DND-41 (cell line): ENCODE measurements at regions not wholly inside any gene's neighbourhood (a gene's known extent, or its start where the extent isn't known, plus 50 kb on each side); places are given as distances from the start of the nearest gene placed in this dataset.

Experiments used
- ATAC-seq: fragments of 200-7000 bp; cut with Tn5 transposase; 3 replicates; pipeline ENCODE4 v1.9.1; 2021; ENCODE audit warnings: low read depth; ENCODE audit not compliant: insufficient read depth
- DNase-seq: peaks from one replicate; pipeline ENCODE4 v3.0.0-alpha.2; 2020
- H2AFZ ChIP-seq: 2 replicates; pipeline ENCODE4 v1.6.0; 2012; ENCODE audit warnings: low read depth, low read length
- H3K27ac ChIP-seq: 2 replicates; pipeline ENCODE4 v1.5.1; 2012; ENCODE audit warnings: low read length, inconsistent platforms
- H3K27me3 ChIP-seq: fragments of 200-600 bp; sonication (generic); 2 replicates; pipeline ENCODE4 v1.6.0; 2012; ENCODE audit warnings: low read length, mild to moderate bottlenecking, inconsistent platforms; ENCODE audit not compliant: insufficient read depth, poor library complexity
- H3K36me3 ChIP-seq: 2 replicates; pipeline ENCODE4 v1.5.1; 2012; ENCODE audit warnings: low read length, inconsistent platforms; ENCODE audit not compliant: insufficient read depth
- H3K4me1 ChIP-seq: 2 replicates; pipeline ENCODE4 v1.5.1; 2012; ENCODE audit warnings: mild to moderate bottlenecking, low read length; ENCODE audit not compliant: insufficient read depth
- H3K4me2 ChIP-seq: 2 replicates; pipeline ENCODE4 v1.6.0; 2012; ENCODE audit warnings: mild to moderate bottlenecking, moderate library complexity, low read length, inconsistent platforms; ENCODE audit not compliant: insufficient read depth
- H3K4me3 ChIP-seq, 2 experiments: fragments of 200-600 bp in 1 of 2; shearing (Covaris generic) in 1 of 2; 2 replicates each; pipeline ENCODE4 v1.5.1; 2012 to 2016; ENCODE audit warnings: inconsistent platforms in 2 of 2, low read length in 2 of 2, mild to moderate bottlenecking in 2 of 2, low read depth in 1 of 2, moderate library complexity in 1 of 2
- H3K79me2 ChIP-seq: 2 replicates; pipeline ENCODE4 v1.6.0; 2012; ENCODE audit warnings: low read length, inconsistent platforms; ENCODE audit not compliant: insufficient read depth
- H3K9ac ChIP-seq: 2 replicates; pipeline ENCODE4 v1.6.0; 2012; ENCODE audit warnings: low read depth, mild to moderate bottlenecking, inconsistent platforms, low read length, moderate library complexity
- H3K9me3 ChIP-seq: 2 replicates; pipeline ENCODE4 v1.5.1; 2012; ENCODE audit warnings: low read length, moderate library complexity, mild to moderate bottlenecking, inconsistent platforms; ENCODE audit not compliant: insufficient read depth, severe bottlenecking
- H4K20me1 ChIP-seq: 2 replicates; pipeline ENCODE4 v1.6.0; 2012; ENCODE audit warnings: low read length; ENCODE audit not compliant: insufficient read depth
- EZH2 ChIP-seq: IDR thresholded peaks from 3 replicates; pipeline ENCODE4 v1.6.1; 2012; ENCODE audit warnings: borderline replicate concordance, low read depth, mild to moderate bottlenecking, moderate library complexity, low read length, inconsistent platforms; ENCODE audit not compliant: severe bottlenecking
- TF ChIP-seq, protein P1 (sequence below): IDR thresholded peaks from 2 replicates; pipeline ENCODE4 v1.5.1; 2012; ENCODE audit warnings: borderline replicate concordance, low read length, moderate library complexity, mild to moderate bottlenecking; ENCODE audit not compliant: poor library complexity, severe bottlenecking; ENCODE audit errors: extremely low read depth

DNA sequence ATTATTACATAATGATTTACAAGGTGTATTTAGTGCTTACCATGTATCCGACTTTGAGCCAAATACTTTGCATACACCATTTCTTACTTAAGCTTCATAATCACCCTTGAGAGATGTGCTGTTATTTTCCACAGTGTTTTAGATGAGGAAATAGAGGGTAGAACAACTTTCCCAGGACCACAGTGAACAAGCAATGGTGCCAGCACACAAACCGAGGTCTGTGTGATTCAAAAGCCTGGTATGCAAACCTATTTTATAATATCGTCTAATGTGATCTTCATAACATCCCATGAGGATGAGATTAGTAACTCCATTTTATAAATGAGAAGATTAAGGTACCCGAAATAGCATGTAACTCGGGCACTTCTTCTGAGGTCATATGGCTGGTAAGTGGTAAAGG is 294.7 kb downstream of the NSG2 start:
- Histone ChIP-seq H3K4me2 (no peak overlapping the region), H3K79me2 (no peaks in the 10 kb centered on the region), H3K36me3 (no peaks in the 10 kb centered on the region), H3K4me3 (no peak overlapping the region), H3K9me3 (no peaks in the 10 kb centered on the region), H4K20me1 (no peaks in the 10 kb centered on the region), H3K9ac (no peak overlapping the region), H2AFZ (no peak overlapping the region), H3K4me1 (no peaks in the 10 kb centered on the region), H3K27me3 (no peaks in the 10 kb centered on the region), H3K27ac (no peak overlapping the region)
- DNase-seq (no peak), ATAC-seq (no peak)
- no peak for TF ChIP-seq EZH2
- TF ChIP-seq, protein P1, sequence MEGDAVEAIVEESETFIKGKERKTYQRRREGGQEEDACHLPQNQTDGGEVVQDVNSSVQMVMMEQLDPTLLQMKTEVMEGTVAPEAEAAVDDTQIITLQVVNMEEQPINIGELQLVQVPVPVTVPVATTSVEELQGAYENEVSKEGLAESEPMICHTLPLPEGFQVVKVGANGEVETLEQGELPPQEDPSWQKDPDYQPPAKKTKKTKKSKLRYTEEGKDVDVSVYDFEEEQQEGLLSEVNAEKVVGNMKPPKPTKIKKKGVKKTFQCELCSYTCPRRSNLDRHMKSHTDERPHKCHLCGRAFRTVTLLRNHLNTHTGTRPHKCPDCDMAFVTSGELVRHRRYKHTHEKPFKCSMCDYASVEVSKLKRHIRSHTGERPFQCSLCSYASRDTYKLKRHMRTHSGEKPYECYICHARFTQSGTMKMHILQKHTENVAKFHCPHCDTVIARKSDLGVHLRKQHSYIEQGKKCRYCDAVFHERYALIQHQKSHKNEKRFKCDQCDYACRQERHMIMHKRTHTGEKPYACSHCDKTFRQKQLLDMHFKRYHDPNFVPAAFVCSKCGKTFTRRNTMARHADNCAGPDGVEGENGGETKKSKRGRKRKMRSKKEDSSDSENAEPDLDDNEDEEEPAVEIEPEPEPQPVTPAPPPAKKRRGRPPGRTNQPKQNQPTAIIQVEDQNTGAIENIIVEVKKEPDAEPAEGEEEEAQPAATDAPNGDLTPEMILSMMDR, result no peak

DNA sequence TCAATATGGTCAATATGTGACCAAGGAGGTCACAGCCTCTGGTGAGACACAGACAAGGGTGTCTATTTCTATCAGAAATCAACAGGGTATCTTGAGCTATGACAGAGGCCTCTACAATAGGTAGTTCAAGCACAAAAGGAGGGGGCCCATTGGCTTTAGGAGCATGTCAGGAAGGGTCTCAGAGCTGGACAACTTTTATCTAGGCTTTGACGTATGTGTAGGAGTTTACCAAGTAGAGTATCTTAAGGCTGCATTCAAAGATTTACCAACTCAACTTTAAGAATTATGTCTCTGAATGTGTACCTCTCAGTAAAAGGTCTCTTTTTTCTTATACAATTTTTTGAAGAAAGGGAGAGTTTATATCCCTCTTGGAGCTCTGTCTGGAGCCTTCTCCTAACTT is 297.2 kb downstream of the NSG2 start:
- Histone ChIP-seq H3K4me2 (no peak overlapping the region), H3K9ac (no peak overlapping the region), H3K27me3 (no peaks in the 10 kb centered on the region), H2AFZ (no peak overlapping the region), H4K20me1 (no peaks in the 10 kb centered on the region), H3K79me2 (no peaks in the 10 kb centered on the region), H3K4me1 (no peaks in the 10 kb centered on the region), H3K4me3 (no peak overlapping the region), H3K9me3 (no peaks in the 10 kb centered on the region), H3K27ac (no peak overlapping the region), H3K36me3 (no peaks in the 10 kb centered on the region)
- no peak for DNase-seq
- no peak for TF ChIP-seq EZH2
- TF ChIP-seq, protein P1, result no peak
- ATAC-seq, result no peak

DNA sequence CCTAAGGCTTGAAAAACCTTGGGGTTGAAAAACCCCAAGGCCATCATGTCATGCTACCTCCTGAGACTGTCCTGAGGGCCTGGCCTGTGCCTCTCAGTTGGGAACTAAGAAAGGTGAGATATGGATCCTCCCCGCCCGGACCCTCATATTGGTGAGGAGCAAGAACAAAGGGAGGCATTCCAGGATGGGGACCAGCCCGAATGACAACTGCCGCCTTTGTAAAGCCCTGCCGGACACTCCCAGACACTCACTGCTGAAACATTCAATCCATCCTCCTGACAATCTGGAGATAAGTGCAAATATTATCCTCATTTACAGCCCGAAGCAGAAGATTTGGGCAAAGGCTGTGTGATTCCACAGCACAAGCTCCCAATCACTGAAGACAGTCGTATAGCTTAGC is 298.3 kb downstream of the NSG2 start:
- no peak for ATAC-seq
- H2AFZ ChIP-seq, result no peak overlapping the region
- H3K27me3 ChIP-seq, result no peaks in the 10 kb centered on the region
- TF ChIP-seq, protein P1, result no peak
- no peak for TF ChIP-seq EZH2
- H4K20me1 ChIP-seq, result no peaks in the 10 kb centered on the region
- H3K9ac ChIP-seq, result no peak overlapping the region
- H3K4me1 ChIP-seq, result no peaks in the 10 kb centered on the region
- no peaks in the 10 kb centered on the region for H3K9me3 ChIP-seq
- no peak overlapping the region for H3K27ac ChIP-seq
- H3K79me2 ChIP-seq, result no peaks in the 10 kb centered on the region
- DNase-seq, result no peak
- H3K4me2 ChIP-seq, result no peak overlapping the region
- no peak overlapping the region for H3K4me3 ChIP-seq
- no peaks in the 10 kb centered on the region for H3K36me3 ChIP-seq

DNA sequence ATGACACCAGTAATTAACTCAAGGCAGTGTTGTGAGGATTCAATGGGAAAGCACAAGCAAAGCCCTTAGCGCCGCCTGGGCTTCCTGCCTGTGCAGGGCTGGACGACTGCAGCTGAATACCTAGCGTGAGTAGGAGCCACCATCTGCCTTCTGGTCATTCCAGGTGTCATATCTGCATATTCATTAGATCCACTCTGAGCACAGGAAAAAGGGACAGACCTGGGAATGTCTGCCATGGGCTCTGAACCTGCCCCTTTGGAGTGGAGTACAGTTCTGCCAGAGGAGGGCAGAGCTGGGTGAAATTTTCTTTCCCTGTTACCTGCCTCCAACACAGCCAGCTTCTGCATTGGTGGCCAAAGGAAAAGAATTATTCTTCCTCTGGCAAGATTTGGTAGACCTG is 298.8 kb downstream of the NSG2 start:
- no peak overlapping the region for H2AFZ ChIP-seq
- H3K4me3 ChIP-seq, result no peak overlapping the region
- no peaks in the 10 kb centered on the region for H3K79me2 ChIP-seq
- ATAC-seq, result no peak
- no peaks in the 10 kb centered on the region for H3K9me3 ChIP-seq
- H3K27ac ChIP-seq, result no peak overlapping the region
- H3K9ac ChIP-seq, result no peak overlapping the region
- H3K36me3 ChIP-seq, result no peaks in the 10 kb centered on the region
- no peaks in the 10 kb centered on the region for H3K27me3 ChIP-seq
- H4K20me1 ChIP-seq, result no peaks in the 10 kb centered on the region
- H3K4me2 ChIP-seq, result no peak overlapping the region
- DNase-seq, result no peak
- no peak for TF ChIP-seq EZH2
- TF ChIP-seq, protein P1, result no peak
- H3K4me1 ChIP-seq, result no peaks in the 10 kb centered on the region
